SU-DHL-6 (cell line): ENCODE measurements at regions not wholly inside any gene's neighbourhood (a gene's known extent, or its start where the extent isn't known, plus 50 kb on each side); places are given as distances from the start of the nearest gene placed in this dataset.

Source experiments
- CTCF ChIP-seq: fragments of 200-600 bp; sonication (generic); IDR thresholded peaks from one replicate; pipeline ENCODE4 v1.5.1; 2017; ENCODE audit warnings: antibody characterized with exemption, mild to moderate bottlenecking, low read length, moderate library complexity; ENCODE audit not compliant: insufficient read depth, poor library complexity, severe bottlenecking
- EZH2phosphoT487 ChIP-seq: fragments of 200-600 bp; sonication (generic), shearing (Covaris generic); conservative IDR thresholded peaks from 2 replicates; pipeline ENCODE4 v1.6.1; 2018; ENCODE audit warnings: mild to moderate bottlenecking, antibody characterized with exemption, low read length, moderate library complexity, mixed read lengths

- no peak for TF ChIP-seq CTCF
- no peak for TF ChIP-seq EZH2phosphoT487
These were observed 266.9 kb downstream of the NPIPA8 start for GRCh38 chr16:18069683-18070082.
